Skin epidermis (tissue), 12 donors: ENCODE measurements at regions not wholly inside any gene's neighbourhood (a gene's known extent, or its start where the extent isn't known, plus 50 kb on each side); places are given as distances from the start of the nearest gene placed in this dataset.

Source experiments
- H3K27ac ChIP-seq, 21 experiments: fragments of 200-600 bp; sonication (generic) in 11 of 21; one replicate each; pipeline ENCODE4 v1.5.0; 2020; ENCODE audit warnings: mild to moderate bottlenecking in 3 of 21, inconsistent platforms in 2 of 21, moderate library complexity in 2 of 21
- H3K4me3 ChIP-seq, 7 experiments: fragments of 200-600 bp; sonication (generic) in 2 of 7; one replicate each; pipeline ENCODE4 v1.5.0; 2020; ENCODE audit warnings: inconsistent platforms in 2 of 7, mild to moderate bottlenecking in 2 of 7, moderate library complexity in 1 of 7

DNA sequence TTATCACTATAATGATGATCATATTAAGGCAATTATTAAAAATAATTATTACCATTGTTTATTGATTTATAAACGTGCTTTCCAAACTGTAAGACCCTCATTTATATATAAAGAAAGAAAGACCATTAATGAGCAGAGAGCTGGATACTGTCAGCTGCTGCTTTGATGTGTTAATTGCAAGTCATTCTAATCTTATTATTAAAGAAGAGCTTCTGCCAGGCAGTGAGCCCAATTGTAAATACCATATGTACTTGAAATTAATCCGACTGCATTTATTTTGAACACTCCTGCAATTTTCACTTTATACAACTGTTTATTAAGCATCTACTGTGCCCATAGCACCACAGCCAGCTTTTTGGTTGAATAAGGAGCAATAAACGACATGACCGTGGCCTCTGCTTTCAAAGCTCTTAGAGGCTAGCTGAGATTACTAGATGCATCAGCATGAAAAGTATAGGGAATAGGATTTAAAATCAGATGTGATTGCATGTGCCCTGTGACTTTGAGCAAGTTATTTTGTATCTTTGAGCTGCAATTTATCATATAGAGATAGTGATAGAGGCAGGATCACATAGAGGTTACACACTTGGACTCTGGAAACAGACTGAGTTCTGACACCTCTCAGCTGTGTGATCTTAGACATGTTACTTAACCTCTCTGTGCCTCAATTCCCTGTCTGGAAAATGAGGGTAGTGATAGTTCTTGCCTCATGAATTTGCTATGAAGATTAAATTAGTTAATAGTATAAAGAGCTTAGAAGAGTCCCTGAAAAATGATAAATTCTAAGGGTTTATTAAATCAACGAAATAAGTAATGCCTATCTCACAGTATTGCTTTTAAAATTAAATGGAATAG, 83.4 kb downstream of the MYCN start:
- H3K27ac ChIP-seq: no peak overlapping the region
- no peak overlapping the region for H3K4me3 ChIP-seq

- Histone ChIP-seq H3K27ac (no peak overlapping the region), H3K4me3 (no peak overlapping the region)
These were observed 82.3 kb downstream of the MYCN start for GRCh38 chr2:16022548-16023240.

DNA sequence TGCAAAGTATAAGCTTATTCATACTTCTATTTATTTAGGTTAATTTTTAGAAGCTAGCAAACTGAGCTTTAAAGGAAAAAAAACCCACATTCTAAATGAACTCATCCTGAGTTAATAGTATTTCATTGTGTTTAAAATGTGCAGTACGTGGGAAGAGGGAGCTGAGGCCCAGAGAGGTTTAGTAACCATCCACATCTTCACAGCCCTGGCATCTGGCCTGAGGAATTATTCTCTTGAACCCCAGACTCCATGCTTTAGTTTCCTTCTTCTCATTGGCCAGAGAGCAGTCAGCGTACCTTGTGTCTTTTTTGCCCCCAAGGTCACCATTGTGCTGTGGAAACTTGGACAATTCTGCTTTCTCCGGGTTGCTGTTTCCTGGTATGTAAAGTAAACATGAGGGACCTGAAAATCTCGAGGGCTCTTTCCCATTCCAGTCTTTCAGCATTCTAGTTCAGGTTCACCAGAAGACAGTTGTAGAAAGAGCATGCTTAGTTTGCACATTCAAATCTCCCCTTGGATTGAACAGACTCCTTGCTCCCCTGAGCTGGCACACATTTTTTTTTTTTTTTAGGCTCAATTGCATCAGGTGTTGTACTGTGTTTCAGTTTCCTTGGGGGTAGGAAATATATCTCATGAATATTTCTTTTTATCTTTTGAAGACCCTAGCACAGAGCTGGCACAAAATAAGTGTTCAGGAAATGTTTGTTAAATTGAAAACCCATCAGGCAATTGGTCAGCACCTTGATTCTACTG, 81.4 kb downstream of the MYCN start:
- H3K27ac ChIP-seq: no peak overlapping the region

DNA sequence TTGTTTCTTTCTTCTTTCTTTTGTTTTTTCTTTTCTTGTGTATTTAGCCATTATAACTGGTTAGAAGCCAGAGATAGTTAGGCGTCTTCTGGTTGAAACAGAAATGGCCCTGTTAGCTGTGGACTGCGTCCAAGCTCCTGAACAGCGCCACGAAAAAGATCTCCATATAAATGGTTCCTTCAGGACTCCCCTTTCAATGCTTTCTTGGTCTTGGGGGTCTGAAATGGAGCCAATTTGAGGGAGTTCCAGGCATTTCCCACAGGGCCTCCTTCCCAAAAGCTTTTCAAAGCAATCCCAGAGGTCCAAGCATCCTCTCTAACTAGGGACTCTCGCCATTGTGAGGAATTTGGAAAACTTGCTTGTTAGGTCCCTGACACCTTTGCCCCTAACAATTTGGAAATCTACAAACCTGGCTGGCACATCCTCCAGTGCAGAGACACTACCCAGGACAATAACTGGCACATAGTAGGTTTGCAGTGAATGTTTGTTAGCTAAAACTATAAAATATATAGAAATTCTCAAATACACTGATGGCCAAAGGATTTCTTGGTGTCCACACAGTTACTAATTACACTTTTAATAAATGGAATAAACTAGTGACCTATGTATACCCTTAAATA, 80.1 kb downstream of the MYCN start:
- Histone ChIP-seq H3K4me3 (no peak overlapping the region), H3K27ac (no peak overlapping the region)

More for the DNA sequence above, 81.4 kb downstream of the MYCN start:
- no peak overlapping the region for H3K4me3 ChIP-seq

DNA sequence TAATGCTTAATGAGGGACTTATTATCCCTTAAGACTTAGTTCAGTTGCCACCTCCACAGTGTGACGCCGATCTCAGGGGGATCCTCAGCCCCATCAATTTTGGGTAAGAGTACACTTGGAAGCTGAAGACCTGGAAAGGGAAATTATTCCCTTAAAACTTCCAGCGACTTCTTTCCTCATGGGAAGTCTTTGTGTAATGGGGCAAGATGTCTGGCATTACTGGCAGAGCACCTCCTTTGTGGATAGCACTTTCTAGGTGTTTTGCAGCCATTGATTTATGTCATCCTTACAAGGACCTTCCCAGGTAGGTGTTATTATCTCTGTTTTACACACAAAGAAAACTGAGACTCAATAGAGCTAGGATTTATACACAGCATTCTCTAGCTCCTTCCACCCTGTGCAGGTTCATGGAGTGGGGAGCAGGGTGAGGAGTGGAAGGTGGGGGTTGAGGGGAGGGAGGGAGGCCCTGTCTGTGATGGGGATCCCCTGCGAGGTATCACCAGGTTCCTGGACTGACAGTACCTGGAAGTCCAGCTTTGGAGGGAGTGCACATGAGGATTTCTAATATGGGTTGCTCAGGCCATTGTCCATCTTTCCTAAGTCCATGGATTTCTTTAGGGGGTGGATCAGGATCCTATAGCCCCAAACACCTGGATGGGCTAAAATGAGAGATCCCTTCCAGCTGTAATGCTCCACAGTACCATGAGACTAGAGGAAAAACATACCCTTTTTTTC, 79.4 kb downstream of the MYCN start:
- H3K27ac ChIP-seq: no peak overlapping the region

DNA sequence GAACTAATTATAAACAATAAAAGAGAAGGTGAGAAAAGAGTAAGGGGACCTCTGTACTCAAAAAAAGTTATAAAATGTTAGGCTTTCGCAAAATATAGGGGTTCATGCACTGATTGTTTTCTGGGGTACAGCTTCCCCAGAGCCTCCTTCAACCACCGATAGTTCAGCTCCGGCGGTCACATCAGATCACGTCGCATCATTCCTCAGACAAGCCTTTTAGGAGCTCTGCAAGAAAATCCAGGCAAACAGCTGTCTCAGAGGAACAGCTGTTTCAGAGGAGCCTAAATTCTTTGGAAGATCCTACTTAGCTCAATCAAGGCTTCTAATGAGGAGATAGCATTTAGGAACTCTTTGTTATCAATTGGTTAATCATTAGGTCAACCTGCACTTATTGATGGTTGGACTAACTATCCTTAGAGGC, 78.7 kb downstream of the MYCN start:
- no peak overlapping the region for H3K27ac ChIP-seq
- H3K4me3 ChIP-seq: no peak overlapping the region

More for the DNA sequence above, 79.4 kb downstream of the MYCN start:
- no peak overlapping the region for H3K4me3 ChIP-seq

DNA sequence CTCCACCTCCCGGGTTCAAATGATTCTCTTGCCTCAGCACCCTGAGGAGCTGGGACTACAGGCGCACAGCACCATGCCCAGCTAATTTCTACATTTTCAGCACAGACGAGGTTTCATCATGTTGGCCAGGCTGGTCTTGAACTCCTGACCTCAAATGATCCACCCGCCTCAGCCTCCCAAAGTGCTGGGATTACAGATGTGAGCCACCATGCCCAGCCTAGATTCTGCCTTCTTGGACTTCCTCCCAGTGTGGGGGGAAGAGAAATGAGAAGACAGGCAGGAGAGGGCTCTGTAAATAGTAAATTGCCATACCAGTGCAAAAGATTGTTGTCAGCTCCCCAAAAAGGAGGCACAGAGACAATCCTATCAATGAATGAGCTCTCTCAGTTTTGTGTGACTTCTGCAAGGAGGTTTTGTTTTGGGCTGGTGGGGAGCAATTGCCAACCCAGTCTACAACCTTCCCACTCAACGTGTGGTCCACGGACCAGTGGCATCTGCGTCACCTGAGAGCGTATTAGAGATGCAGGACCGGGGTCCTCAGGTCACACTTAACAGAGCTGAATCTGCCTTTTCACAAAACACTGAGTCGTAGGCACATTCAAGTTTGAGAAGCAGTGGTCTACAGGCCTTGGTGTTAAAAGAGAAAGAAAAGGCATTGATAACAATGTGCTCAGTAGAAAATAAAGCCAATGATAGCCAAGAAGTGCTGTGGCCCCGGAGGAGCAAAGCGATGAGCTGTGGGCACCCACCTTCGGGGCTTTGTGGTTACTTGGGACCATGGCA, 78.1 kb downstream of the MYCN start:
- no peak overlapping the region for H3K4me3 ChIP-seq
- H3K27ac ChIP-seq: no peak overlapping the region

- H3K4me3 ChIP-seq: no peak overlapping the region
- no peak overlapping the region for H3K27ac ChIP-seq
These were observed 75.9 kb downstream of the MYCN start for GRCh38 chr2:16016282-16016681.

- no peak overlapping the region for H3K4me3 ChIP-seq
- H3K27ac ChIP-seq: no peak overlapping the region
These were observed 75.5 kb downstream of the MYCN start for GRCh38 chr2:16015903-16016265.

GRCh38 chr2:16015210-16015902, 75.0 kb downstream of the MYCN start:
- no peak overlapping the region for H3K4me3 ChIP-seq
- no peak overlapping the region for H3K27ac ChIP-seq

DNA sequence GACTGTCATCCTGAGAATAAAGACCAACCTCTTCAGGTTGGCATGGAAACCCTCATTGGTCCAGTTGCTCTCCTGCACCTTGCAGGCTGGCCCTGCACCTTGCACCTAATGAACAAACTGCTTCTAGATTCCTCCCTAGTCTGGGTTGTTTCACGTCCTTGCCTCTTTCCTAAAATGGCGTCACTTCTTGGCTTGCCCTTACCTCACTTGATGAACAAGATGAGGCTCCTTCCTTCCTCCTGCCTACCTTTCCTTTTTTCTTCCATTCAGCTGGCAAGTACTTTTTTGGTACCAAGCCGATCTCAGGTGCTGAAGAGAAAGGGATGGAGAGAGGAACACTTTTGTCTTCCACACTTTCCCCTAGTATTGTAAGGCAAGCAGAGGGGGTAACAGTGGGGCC, 74.5 kb downstream of the MYCN start:
- no peak overlapping the region for H3K4me3 ChIP-seq
- H3K27ac ChIP-seq: no peak overlapping the region

DNA sequence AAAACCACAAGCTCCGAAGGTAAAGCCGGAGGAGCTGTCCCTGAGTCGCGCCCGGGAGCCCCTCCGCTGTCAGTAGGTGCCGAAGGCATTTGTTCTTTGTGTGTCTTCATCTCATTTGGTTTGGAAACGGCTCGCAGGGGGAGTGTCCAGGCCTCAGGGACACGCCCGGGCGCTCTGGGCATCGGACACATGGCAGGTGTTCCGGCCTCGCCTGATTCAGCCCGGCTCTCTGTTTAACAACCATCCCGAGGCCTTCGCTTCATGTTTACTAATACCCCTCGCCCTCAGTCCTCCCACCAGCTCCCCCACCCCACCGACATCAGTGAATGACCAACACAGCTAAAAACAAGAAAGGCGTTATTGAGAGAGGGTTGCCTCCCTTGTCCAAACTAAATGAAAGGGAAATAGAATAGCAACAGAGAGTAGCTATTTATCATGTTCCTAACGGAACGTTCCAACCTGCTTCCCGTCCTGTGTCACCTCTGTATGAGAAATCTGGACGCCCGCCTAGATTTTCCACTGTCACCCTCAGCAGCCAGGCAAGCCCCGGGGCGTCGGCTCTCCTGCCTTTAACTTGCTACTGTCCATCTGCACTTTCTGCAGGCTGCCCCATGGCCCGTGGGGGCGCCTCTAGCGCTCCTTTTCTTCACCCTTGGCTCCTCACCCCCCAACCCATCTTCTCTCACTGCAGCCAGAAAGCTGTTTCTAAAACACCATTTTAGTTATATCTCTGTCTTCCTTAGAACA, 73.9 kb downstream of the MYCN start:
- no peak overlapping the region for H3K4me3 ChIP-seq
- H3K27ac ChIP-seq: no peak overlapping the region

- no peak overlapping the region for H3K27ac ChIP-seq
- no peak overlapping the region for H3K4me3 ChIP-seq
These were observed 73.1 kb downstream of the MYCN start for GRCh38 chr2:16013359-16013911.

GRCh38 chr2:16012626-16013358, 72.4 kb downstream of the MYCN start:
- no peak overlapping the region for H3K27ac ChIP-seq
- no peak overlapping the region for H3K4me3 ChIP-seq

DNA sequence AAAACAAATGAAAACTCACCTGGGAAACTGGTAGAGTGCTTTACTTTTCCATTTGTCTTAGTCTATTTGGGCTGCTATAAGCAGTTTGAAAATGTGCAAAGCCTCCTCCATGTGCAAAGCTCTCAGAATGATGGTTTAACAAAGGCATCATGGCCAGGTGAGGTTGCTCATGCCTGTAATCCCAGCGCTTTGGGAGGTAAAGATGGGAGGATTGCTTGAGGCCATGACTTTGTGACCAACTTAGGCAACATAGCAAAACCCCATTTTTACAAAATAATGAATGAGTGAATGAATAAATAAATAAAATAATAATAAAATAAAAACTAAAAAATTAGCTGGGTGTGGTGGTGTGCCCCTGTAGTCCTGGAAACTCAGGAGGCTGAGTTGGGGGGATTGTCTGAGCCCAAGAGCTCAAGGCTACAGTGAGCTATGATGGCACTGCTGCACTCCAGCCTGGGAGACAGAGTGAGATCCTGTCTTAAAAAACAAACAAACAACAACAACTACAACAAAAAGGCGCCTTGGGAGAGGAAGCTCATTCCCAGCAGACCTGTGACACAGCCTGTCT, 71.8 kb downstream of the MYCN start:
- Histone ChIP-seq H3K4me3 (no peak overlapping the region), H3K27ac (no peak overlapping the region)

DNA sequence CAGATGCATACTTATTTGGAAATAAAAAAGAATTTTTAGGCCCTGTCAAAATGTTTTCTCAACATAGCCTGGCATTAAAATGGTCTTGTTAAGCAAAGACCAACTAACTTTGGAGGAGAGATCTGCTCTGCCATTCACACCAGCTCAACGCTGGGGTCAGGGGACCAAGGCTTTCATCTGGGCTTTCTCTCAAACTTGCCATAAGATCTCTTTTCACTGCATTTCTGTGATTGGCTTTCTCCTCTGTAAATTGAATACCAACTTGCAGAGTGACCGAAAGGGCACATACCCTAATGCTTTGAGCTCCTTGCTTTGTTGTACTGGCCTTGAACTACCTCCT, 71.2 kb downstream of the MYCN start:
- H3K27ac ChIP-seq: no peak overlapping the region
- no peak overlapping the region for H3K4me3 ChIP-seq
